Astrocyte of the cerebellum (primary cell): ENCODE measurements at regions not wholly inside any gene's neighbourhood (a gene's known extent, or its start where the extent isn't known, plus 50 kb on each side); places are given as distances from the start of the nearest gene placed in this dataset.

Source experiments
- DNase-seq: peaks from one replicate; pipeline ENCODE4 v3.0.0-alpha.2; 2011; ENCODE audit warnings: low read depth
- H3K4me3 ChIP-seq: 2 replicates; pipeline ENCODE4 v1.5.1; 2011; ENCODE audit warnings: mild to moderate bottlenecking, low read depth, low read length, moderate library complexity
- in situ Hi-C: cut with HindIII; loops from 2 replicates; pipeline ENCODE4 v1.10.0; 2017; ENCODE audit warnings: low sequenced_read_pairs
- TF ChIP-seq, protein P1 (sequence below): IDR thresholded peaks from 2 replicates; pipeline ENCODE4 v1.5.1; 2012; ENCODE audit warnings: low read length, low read depth, moderate library complexity, mild to moderate bottlenecking; ENCODE audit errors: missing control alignments

DNA sequence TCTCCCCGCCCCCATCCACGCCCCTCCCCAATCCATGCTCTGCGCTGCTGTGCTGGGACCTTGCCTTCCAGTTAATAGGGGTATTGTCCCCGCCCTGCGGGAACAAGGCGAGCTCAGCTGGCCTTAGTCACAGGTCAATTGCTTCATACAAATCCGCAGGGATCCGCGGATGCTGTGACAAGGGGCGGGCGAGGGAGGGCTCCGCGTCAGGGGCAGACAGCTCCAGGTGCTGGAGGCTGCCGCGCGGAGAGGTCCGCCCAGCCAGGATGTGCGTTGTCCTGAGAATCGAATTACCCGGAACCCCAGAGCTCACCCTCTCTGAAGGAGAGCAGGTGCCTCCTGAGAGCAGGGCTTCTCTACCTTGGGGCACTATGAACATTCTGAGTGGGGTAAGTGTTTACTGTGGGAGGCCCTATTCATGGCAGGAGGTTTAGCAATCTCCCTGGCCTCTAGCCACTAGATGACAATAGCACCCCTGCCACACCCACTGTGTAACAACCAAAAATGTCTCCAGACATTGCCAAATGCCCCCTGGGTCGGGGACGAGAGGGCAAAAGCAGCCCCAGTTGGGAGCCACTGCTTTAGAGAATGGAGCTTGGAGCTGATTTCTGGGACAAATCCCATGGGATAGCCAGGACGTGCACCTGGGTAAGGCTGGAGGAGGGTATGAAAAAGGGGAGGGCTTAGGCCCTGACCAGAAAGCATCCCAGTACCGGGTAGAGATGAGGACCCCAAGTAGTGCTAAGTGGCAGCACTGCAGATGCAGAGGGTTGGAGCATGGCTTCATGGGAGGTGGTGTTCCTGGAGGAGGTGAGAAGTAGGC is 138.2 kb downstream of the CYLD start:
- TF ChIP-seq, protein P1, sequence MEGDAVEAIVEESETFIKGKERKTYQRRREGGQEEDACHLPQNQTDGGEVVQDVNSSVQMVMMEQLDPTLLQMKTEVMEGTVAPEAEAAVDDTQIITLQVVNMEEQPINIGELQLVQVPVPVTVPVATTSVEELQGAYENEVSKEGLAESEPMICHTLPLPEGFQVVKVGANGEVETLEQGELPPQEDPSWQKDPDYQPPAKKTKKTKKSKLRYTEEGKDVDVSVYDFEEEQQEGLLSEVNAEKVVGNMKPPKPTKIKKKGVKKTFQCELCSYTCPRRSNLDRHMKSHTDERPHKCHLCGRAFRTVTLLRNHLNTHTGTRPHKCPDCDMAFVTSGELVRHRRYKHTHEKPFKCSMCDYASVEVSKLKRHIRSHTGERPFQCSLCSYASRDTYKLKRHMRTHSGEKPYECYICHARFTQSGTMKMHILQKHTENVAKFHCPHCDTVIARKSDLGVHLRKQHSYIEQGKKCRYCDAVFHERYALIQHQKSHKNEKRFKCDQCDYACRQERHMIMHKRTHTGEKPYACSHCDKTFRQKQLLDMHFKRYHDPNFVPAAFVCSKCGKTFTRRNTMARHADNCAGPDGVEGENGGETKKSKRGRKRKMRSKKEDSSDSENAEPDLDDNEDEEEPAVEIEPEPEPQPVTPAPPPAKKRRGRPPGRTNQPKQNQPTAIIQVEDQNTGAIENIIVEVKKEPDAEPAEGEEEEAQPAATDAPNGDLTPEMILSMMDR, result no peak
- in situ Hi-C loops, result no loop called here
- no peak for DNase-seq
- H3K4me3 ChIP-seq, result no peak overlapping the region

GRCh38 chr16:50878966-50879615 is 137.2 kb downstream of the CYLD start:
- no peak overlapping the region for H3K4me3 ChIP-seq
- in situ Hi-C loops, result no loop called here
- DNase-seq, result no peak
- TF ChIP-seq, protein P1, result no peak

- in situ Hi-C loops, result no loop called here
- no peak for DNase-seq
- TF ChIP-seq, protein P1, result no peak
- H3K4me3 ChIP-seq, result no peak overlapping the region
Observed at GRCh38 chr16:50878536-50878935, 136.7 kb downstream of the CYLD start.

DNA sequence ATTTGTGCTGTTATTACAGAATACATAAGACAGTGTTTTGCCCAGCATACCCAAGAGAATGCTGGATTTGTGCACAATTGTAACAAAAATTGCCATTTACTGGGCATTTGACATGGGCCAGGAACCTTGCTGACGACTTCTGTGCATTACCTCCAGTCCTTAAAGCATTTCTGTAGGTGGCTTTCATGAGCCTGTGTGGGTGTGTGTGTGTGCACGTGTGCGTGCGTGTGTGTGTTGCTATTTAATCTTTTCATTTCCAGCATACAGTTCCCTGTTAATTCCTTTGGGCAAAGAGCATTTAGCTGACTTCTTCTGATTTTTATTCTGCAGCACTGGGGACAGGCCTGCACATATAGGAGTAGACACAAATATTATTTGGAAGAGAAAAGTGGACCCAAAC is 134.4 kb downstream of the CYLD start:
- in situ Hi-C loops, result no loop called here
- H3K4me3 ChIP-seq, result no peak overlapping the region
- TF ChIP-seq, protein P1, result no peak
- no peak for DNase-seq

DNA sequence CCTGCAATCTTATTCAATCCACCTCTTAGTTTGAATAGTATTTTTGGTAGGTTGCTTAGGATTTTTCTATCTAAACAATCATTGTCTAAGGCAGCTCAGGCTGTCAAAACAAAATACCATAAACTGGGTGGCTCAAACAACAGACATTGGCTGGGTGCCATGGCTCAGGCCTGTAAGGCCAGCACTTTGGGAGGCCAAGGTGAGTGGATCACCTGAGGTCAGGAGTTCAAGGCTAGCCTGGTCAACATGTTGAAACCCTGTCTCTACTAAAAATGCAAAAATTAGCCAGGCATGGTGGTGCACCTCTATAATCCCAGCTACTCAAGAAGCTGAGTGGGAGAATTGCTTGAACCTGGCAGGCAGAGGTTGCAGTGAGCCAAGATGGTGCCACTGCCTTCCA is 126.7 kb downstream of the CYLD start:
- DNase-seq, result no peak
- H3K4me3 ChIP-seq, result no peak overlapping the region
- TF ChIP-seq, protein P1, result no peak
- in situ Hi-C loops, result no loop called here

DNA sequence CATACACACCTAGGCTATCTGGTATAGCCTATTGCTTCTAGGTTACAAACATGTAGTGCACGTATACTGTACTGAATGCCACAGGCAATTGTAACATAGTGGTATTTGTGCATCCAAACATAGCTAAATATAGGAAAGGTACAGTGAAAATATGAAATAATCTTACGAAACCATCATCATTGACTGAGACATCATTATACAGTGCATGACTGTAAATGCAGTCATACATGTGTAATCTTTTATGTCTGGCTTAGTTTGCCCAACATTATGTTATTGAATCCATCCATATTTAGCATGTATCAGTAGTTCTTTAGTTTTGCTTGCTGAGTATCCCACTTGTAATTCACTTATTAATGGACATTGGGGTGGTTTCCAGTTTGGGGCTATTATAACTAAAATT is 124.9 kb downstream of the CYLD start:
- DNase-seq, result no peak
- H3K4me3 ChIP-seq, result no peak overlapping the region
- TF ChIP-seq, protein P1, result no peak
- in situ Hi-C loops, result no loop called here
